Daoy (cell line): ENCODE measurements at regions not wholly inside any gene's neighbourhood (a gene's known extent, or its start where the extent isn't known, plus 50 kb on each side); places are given as distances from the start of the nearest gene placed in this dataset.

ENCODE experiments used
- DNase-seq: peaks from one replicate; pipeline ENCODE4 v3.0.0-alpha.2; 2015; ENCODE audit warnings: low read depth

- DNase-seq: no peak
Observed at GRCh38 chr4:171759274-171759673, 53.9 kb upstream of the GALNTL6 start.

- DNase-seq: no peak
Observed at GRCh38 chr4:171751538-171751937, 61.7 kb upstream of the GALNTL6 start.

GRCh38 chr4:171746418-171746817, 66.8 kb upstream of the GALNTL6 start:
- DNase-seq: no peak

GRCh38 chr4:171742436-171742835, 70.8 kb upstream of the GALNTL6 start:
- DNase-seq: no peak

GRCh38 chr4:171727185-171727584, 86.0 kb upstream of the GALNTL6 start:
- DNase-seq: no peak

GRCh38 chr4:171721937-171722336, 91.3 kb upstream of the GALNTL6 start:
- no peak for DNase-seq

GRCh38 chr4:171719691-171720090, 93.5 kb upstream of the GALNTL6 start:
- no peak for DNase-seq

- DNase-seq: no peak
Observed at GRCh38 chr4:171718665-171719064, 94.5 kb upstream of the GALNTL6 start.

- no peak for DNase-seq
Observed at GRCh38 chr4:171718069-171718468, 95.1 kb upstream of the GALNTL6 start.

- no peak for DNase-seq
Observed at GRCh38 chr4:171717231-171717741, 95.9 kb upstream of the GALNTL6 start.

GRCh38 chr4:171715973-171716372, 97.2 kb upstream of the GALNTL6 start:
- no peak for DNase-seq

- no peak for DNase-seq
Observed at GRCh38 chr4:171714791-171715454, 98.3 kb upstream of the GALNTL6 start.

- no peak for DNase-seq
Observed at GRCh38 chr4:171710743-171711142, 102.5 kb upstream of the GALNTL6 start.

- DNase-seq: no peak
Observed at GRCh38 chr4:171676555-171677215, 136.5 kb upstream of the GALNTL6 start.

- DNase-seq: no peak
Observed at GRCh38 chr4:171674781-171675180, 138.4 kb upstream of the GALNTL6 start.

GRCh38 chr4:171668403-171668802, 144.8 kb upstream of the GALNTL6 start:
- DNase-seq: no peak

GRCh38 chr4:171667906-171668305, 145.3 kb upstream of the GALNTL6 start:
- no peak for DNase-seq

GRCh38 chr4:171651071-171651470, 162.1 kb upstream of the GALNTL6 start:
- DNase-seq: no peak

- no peak for DNase-seq
Observed at GRCh38 chr4:171650543-171650942, 162.7 kb upstream of the GALNTL6 start.

GRCh38 chr4:171648926-171649325, 164.3 kb upstream of the GALNTL6 start:
- no peak for DNase-seq

- DNase-seq: no peak
Observed at GRCh38 chr4:171646984-171647383, 166.2 kb upstream of the GALNTL6 start.

GRCh38 chr4:171644430-171645057, 168.7 kb upstream of the GALNTL6 start:
- no peak for DNase-seq

- DNase-seq: no peak
Observed at GRCh38 chr4:171639540-171639939, 173.7 kb upstream of the GALNTL6 start.
